T-helper 2 cell treated with Interferon-gamma antibody and Interleukin-4, amounts not matched to agents 5 μg/mL and 100 μg/mL, for 36 hours (primary cell): ENCODE measurements at regions not wholly inside any gene's neighbourhood (a gene's known extent, or its start where the extent isn't known, plus 50 kb on each side); places are given as distances from the start of the nearest gene placed in this dataset.

Experiments used
- DNase-seq: peaks from one replicate; pipeline ENCODE4 v3.0.0; 2021; ENCODE audit warnings: low spot score
- H3K27ac Mint-ChIP-seq: one replicate; pipeline ENCODE4 v1.8.0; 2021; ENCODE audit warnings: mild to moderate bottlenecking, mixed read lengths
- H3K27me3 Mint-ChIP-seq: one replicate; pipeline ENCODE4 v1.8.0; 2021; ENCODE audit warnings: low read depth, mixed read lengths
- H3K36me3 Mint-ChIP-seq: one replicate; pipeline ENCODE4 v1.8.0; 2021; ENCODE audit warnings: low read depth, mixed read lengths
- H3K4me1 Mint-ChIP-seq: one replicate; pipeline ENCODE4 v1.8.0; 2021; ENCODE audit warnings: low read depth, mixed read lengths
- H3K4me3 Mint-ChIP-seq: one replicate; pipeline ENCODE4 v1.8.0; 2022; ENCODE audit warnings: mild to moderate bottlenecking, moderate library complexity, mixed read lengths
- H3K9me3 Mint-ChIP-seq: one replicate; pipeline ENCODE4 v1.8.0; 2021; ENCODE audit warnings: mixed read lengths

DNA sequence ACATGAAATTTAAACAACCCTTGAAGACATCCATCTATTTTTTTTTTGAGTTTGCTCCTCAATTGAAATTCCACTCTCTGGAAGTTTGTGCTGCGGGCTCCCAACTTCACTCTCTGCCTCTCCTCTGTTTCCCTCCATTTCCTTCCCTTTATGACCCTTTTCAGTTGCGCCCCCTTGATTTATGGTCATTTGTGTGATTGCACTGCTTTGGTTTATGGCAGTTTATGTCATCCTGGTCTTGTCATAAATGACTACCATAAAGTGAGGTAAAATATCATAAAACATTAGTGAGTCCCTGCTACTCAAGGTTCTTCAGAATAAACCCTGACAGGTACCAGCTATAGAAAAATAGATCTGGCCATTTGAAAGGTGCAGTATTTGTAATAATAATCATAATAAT is 348.3 kb upstream of the ZFP64 start:
- peaks cover 3% of the 10 kb centered on the region for H3K9me3 Mint-ChIP-seq
- no peak for DNase-seq

DNA sequence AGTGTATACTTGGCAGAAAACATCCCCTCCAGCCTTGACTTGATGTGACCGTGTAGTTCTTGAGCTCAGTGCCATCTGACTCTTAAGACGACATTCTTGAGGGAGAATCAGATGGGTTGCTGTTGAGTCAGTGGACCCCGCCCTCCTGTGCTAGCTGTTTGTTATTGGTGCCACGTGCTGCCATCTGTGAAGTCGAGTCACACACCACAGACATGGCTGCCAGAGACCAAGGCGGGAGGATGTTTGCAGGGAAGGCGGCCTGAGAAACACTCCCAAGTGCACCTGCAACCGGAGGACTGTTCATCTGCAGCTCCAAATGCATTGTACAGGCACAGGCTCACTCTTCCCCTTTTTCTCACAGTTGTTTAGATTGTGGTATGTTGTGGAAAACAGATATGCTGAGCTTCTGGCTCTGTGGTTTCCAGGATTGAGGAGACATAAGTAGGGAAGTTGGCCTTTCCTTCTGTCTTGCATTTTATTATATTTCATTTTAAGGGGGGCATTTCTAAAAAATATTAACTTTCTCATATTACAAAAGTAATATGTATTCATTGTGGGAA is 345.3 kb upstream of the ZFP64 start:
- no peak for DNase-seq
- no peaks in the 10 kb centered on the region for H3K27me3 Mint-ChIP-seq
- H3K4me3 Mint-ChIP-seq, result no peak overlapping the region
- H3K36me3 Mint-ChIP-seq, result no peaks in the 10 kb centered on the region
- H3K4me1 Mint-ChIP-seq, result no peaks in the 10 kb centered on the region
- peaks cover under 1% of the 10 kb centered on the region for H3K9me3 Mint-ChIP-seq
- H3K27ac Mint-ChIP-seq, result no peak overlapping the region

More for the DNA sequence above, 348.3 kb upstream of the ZFP64 start:
- Mint-ChIP-seq H3K36me3 (no peaks in the 10 kb centered on the region), H3K4me1 (no peaks in the 10 kb centered on the region), H3K4me3 (no peak overlapping the region), H3K27ac (no peak overlapping the region), H3K27me3 (no peaks in the 10 kb centered on the region)

DNA sequence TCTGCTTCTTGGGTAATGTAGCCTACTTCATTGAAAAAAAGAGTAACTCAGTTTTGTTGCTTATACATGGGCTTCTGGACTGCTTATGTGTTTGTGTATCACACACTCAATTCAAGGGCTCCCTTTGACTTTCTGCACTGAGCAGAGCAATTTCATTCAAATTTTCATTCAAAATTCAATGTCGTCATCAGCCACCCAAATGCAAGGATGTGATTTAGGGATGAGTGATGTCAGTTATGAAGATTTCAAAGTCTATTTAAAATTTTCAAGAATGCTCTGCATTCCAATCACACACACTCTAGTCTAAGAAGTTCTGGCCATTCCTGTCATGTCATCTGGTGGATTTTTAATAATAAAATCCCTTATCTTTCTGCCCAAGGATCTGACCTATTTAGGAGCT is 344.5 kb upstream of the ZFP64 start:
- Mint-ChIP-seq H3K4me3 (no peak overlapping the region), H3K27me3 (no peaks in the 10 kb centered on the region), H3K27ac (no peak overlapping the region), H3K9me3 (peaks cover 6% of the 10 kb centered on the region), H3K4me1 (no peaks in the 10 kb centered on the region), H3K36me3 (no peaks in the 10 kb centered on the region)
- DNase-seq, result no peak

DNA sequence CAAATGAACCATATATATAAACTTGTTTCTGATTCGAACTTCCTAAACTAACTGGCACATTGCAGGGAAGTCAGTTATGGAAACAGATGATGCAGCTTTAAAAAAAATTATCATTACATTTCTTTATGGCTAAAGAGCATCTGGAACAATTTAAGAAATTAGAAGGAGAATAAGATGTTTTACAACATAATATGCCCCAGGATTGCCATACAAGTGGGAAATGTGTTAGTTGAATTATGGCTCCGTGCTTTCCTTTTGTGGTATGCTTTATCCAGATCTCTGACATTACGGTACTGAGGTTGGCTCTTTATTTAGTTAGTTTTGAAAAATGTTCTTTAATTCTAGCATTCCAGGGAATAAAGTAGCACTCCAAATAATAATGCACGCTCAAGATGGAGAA is 343.0 kb upstream of the ZFP64 start:
- no peak for DNase-seq
- Mint-ChIP-seq H3K9me3 (peaks cover 6% of the 10 kb centered on the region), H3K4me1 (no peaks in the 10 kb centered on the region), H3K27ac (no peak overlapping the region), H3K4me3 (no peak overlapping the region), H3K27me3 (no peaks in the 10 kb centered on the region), H3K36me3 (no peaks in the 10 kb centered on the region)

DNA sequence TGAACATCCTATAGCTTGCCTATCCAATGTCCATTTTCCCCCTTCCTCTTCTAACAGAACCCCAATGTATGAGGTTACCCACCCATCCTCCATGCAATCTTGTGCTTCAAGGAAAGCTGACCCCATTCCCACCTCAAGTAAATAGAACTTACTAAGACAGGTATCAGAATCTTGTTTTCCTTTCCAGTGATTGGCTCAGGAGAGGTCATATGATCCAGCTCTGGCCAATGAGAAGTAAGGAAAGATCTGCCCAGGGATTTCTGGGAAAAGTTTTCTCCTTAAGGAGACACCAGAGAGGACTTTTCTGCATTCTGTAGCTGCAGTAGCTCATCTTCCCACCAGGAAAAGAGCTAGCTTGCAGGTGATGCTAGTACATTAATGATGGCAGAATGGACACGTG is 341.8 kb upstream of the ZFP64 start:
- H3K4me1 Mint-ChIP-seq, result no peaks in the 10 kb centered on the region
- no peak overlapping the region for H3K27ac Mint-ChIP-seq
- H3K9me3 Mint-ChIP-seq, result peaks cover 6% of the 10 kb centered on the region
- no peak overlapping the region for H3K4me3 Mint-ChIP-seq
- H3K36me3 Mint-ChIP-seq, result no peaks in the 10 kb centered on the region
- no peak for DNase-seq
- H3K27me3 Mint-ChIP-seq, result no peaks in the 10 kb centered on the region

DNA sequence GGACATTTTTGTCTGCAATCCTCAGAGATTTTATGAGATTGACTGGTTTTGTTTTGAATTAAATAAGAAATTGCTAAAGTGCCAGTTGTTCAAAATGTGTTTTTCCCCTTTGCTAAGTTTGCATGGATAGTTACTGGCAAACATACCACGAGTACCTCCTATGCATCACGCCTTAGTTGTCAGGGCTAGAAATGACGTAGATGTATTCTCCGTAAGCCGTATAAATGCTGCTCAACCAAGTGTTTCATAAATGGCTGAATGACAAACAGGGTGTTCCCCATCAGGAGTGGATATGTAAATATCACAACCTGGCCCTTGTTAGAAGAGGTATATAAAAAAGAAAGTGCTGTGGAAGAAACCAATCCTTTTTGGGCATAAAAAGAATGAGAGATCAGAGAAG is 341.1 kb upstream of the ZFP64 start:
- peaks cover 6% of the 10 kb centered on the region for H3K9me3 Mint-ChIP-seq
- H3K36me3 Mint-ChIP-seq, result no peaks in the 10 kb centered on the region
- H3K4me3 Mint-ChIP-seq, result no peak overlapping the region
- no peak overlapping the region for H3K27ac Mint-ChIP-seq
- DNase-seq, result no peak
- H3K27me3 Mint-ChIP-seq, result no peaks in the 10 kb centered on the region
- no peaks in the 10 kb centered on the region for H3K4me1 Mint-ChIP-seq

DNA sequence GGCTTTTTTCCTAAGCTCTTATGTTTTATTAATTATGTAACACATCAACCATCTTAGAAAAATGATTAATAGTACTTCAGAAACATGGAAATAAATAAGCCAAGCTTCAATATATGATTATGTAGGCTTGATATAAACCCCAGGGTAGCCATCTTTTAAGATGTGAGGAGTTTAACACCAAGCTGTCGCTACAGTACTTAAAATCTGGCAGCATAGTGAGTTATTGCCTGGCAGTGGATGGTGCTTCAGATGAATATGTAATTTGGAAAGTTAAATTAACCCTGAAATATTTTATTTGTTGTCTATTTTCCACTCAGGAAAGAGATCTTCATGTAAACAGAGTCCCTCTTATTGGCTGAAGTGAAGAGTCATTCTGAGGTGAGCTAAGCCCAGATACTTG is 339.0 kb upstream of the ZFP64 start:
- H3K27me3 Mint-ChIP-seq, result no peaks in the 10 kb centered on the region
- no peak for DNase-seq
- no peak overlapping the region for H3K27ac Mint-ChIP-seq
- no peaks in the 10 kb centered on the region for H3K4me1 Mint-ChIP-seq
- no peaks in the 10 kb centered on the region for H3K36me3 Mint-ChIP-seq
- peaks cover 6% of the 10 kb centered on the region for H3K9me3 Mint-ChIP-seq
- no peak overlapping the region for H3K4me3 Mint-ChIP-seq

DNA sequence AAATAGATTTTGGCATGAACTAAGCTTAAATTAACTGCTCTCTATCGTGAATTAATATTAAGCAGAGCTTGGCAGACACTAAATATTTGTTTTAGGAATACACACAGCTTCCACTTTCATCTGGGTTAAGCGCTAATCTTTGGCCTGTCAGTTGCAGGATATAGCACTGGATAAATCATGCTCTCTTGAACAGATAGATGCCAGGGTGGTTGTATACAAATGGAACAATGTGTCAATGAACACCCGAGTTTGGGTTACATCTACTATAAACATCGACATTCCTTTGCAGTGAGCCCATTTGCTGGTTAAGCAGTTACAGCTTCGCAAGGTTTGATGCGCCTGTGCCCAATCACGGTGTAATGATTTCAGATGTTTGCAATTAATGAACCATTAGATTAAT is 338.2 kb upstream of the ZFP64 start:
- Mint-ChIP-seq H3K27ac (no peak overlapping the region), H3K9me3 (peaks cover 6% of the 10 kb centered on the region), H3K4me3 (no peak overlapping the region), H3K4me1 (no peaks in the 10 kb centered on the region), H3K36me3 (no peaks in the 10 kb centered on the region), H3K27me3 (no peaks in the 10 kb centered on the region)
- no peak for DNase-seq

DNA sequence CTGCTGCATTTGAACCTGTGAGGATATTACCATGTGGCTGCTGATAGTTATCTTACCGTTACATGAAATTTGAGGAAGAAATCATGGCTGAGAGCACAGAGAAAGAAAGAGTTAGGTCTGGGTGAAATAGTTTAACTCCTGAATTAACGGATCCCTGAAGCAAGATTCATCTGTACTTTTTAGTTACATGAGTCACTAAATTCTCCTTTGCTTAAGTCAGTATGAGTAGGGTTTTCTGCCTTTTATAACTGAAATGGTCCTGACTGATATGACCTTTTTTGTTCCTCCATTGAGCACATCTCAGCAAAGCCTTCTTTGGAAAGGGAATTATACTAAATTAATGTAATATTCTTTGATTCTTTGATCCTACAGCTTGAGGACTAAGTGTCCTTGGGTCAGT is 333.3 kb upstream of the ZFP64 start:
- Mint-ChIP-seq H3K4me3 (no peak overlapping the region), H3K36me3 (no peaks in the 10 kb centered on the region), H3K27me3 (no peaks in the 10 kb centered on the region), H3K9me3 (no peaks in the 10 kb centered on the region), H3K27ac (no peak overlapping the region), H3K4me1 (no peaks in the 10 kb centered on the region)
- no peak for DNase-seq

DNA sequence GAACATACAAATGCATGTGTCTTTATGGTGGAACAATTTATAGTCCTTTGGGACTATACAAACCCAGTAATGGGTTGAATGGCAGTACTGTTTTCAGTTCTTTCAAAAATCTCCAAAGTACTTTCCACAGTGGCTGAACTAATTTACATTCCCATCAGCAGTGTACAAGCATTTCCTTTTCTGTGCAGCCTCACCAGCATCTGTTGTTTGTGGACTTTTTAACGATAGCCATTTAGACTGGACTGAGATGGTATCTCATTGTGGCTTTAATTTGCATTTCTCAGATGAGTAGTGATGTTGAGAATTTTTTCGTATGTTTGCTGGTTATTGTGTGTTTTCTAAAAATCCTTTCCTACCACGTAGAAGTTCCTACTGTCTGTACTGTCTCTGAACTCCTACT is 327.2 kb upstream of the ZFP64 start:
- DNase-seq, result no peak
- H3K36me3 Mint-ChIP-seq, result no peaks in the 10 kb centered on the region
- H3K9me3 Mint-ChIP-seq, result no peaks in the 10 kb centered on the region
- no peaks in the 10 kb centered on the region for H3K4me1 Mint-ChIP-seq
- H3K27ac Mint-ChIP-seq, result no peak overlapping the region
- no peak overlapping the region for H3K4me3 Mint-ChIP-seq
- no peaks in the 10 kb centered on the region for H3K27me3 Mint-ChIP-seq

DNA sequence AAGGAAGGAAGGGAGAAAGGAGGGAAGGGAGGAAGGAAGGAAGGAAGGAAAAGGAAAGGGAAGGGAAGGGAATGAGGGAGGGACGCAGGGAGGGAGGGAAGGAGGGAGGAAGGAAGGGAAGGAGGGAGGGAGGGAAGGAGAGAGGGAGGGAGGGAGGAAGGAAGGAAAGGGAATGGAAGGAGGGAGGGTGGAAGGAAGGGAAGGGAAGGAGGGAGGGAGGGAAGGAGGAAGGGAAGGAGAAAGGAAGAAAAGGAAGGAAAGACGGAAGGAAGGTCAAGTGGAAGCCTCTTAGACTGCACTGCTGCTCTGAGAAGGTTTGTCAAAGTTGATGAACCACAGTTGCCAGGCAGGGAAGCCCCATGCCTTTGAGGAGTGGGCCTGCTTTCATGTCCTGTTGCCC is 324.3 kb upstream of the ZFP64 start:
- no peaks in the 10 kb centered on the region for H3K27me3 Mint-ChIP-seq
- no peak for DNase-seq
- no peak overlapping the region for H3K27ac Mint-ChIP-seq
- H3K4me3 Mint-ChIP-seq, result no peak overlapping the region
- H3K9me3 Mint-ChIP-seq, result no peaks in the 10 kb centered on the region
- no peaks in the 10 kb centered on the region for H3K4me1 Mint-ChIP-seq
- H3K36me3 Mint-ChIP-seq, result no peaks in the 10 kb centered on the region

DNA sequence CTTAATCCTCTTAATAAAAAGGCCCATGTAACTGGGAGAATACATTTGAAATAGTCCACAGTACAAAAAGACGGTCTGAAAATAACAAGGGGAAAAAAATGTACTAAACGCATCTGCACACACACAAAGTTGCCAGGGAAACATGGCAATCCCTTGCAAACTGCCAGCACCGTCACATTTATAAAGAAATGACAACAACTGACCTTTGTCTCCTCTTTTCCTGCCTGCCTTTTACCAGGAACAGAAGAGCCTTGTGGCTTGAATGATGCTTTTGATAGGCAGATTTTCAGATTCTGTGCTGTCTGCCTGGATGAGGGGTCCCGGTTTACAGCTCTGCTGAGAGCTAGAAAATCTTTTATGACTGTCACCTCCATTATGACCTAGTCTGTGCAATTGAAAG is 308.6 kb upstream of the ZFP64 start:
- H3K4me1 Mint-ChIP-seq, result no peaks in the 10 kb centered on the region
- H3K9me3 Mint-ChIP-seq, result peaks cover 2% of the 10 kb centered on the region
- no peak overlapping the region for H3K4me3 Mint-ChIP-seq
- H3K27me3 Mint-ChIP-seq, result no peaks in the 10 kb centered on the region
- DNase-seq, result no peak
- no peaks in the 10 kb centered on the region for H3K36me3 Mint-ChIP-seq
- H3K27ac Mint-ChIP-seq, result no peak overlapping the region

DNA sequence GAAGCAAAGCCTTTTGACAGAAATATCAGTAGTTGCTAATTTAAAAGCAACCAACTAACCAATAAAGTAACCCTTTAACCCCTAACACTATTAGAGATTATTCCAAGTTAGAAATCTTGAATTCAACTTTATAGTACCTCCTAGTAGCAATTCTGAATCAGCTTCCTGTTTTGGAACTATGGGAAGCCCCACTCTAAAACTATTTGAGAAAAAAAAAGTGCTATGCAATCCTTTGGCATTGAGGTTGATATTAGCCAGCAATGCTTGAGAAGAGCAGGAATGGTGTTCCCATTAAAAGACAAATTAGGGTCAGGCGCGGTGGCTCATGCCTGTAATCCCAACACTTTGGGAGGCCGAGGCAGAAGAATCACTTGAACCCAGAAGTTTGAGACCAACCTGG is 306.2 kb upstream of the ZFP64 start:
- no peaks in the 10 kb centered on the region for H3K36me3 Mint-ChIP-seq
- no peak for DNase-seq
- H3K4me3 Mint-ChIP-seq, result no peak overlapping the region
- no peak overlapping the region for H3K27ac Mint-ChIP-seq
- peaks cover 2% of the 10 kb centered on the region for H3K4me1 Mint-ChIP-seq
- no peaks in the 10 kb centered on the region for H3K9me3 Mint-ChIP-seq
- H3K27me3 Mint-ChIP-seq, result no peaks in the 10 kb centered on the region

DNA sequence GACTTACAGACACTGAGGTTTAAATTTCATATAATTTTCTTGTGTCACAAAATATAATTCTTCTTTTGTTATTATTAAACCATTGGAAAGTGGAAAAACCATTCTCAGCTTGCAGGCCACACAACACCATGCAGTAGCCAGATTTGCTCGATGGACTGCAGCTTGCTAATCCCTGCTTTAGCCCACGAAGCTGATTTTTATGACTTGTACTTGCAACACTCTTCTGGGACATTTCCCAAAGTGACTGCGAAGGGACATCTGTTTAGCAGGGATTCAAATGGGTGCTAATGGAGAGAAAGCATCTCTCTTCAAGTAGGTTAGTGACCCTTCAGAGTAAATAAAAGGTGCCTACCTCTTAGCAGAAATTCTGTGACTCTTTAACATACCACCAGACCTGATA is 304.6 kb upstream of the ZFP64 start:
- Mint-ChIP-seq H3K4me1 (peaks cover 2% of the 10 kb centered on the region), H3K36me3 (no peaks in the 10 kb centered on the region), H3K27ac (no peak overlapping the region), H3K9me3 (no peaks in the 10 kb centered on the region), H3K27me3 (no peaks in the 10 kb centered on the region), H3K4me3 (no peak overlapping the region)
- DNase-seq, result no peak

DNA sequence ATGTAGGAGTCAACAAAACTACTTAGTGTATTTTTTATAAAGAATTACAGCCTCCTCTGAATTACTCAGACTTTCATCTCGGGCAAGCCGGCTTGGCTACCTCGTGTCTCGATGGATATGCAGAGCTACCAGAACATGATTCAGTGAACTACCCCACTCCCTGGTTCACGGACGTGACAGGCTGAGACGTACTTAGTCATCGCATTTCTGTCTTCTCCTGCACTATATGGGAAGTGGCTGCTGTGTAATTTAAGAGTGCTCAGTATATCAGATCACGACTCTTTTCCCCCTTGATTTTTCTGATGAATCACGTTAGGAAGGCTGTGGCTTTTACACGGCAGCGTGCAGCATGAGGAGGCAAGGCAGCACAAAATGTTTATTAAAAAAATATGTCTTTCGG is 302.7 kb upstream of the ZFP64 start:
- H3K4me3 Mint-ChIP-seq, result no peak overlapping the region
- DNase-seq, result peak; percentile 45

More for the DNA sequence above, 302.7 kb upstream of the ZFP64 start:
- Mint-ChIP-seq H3K36me3 (no peaks in the 10 kb centered on the region), H3K9me3 (no peaks in the 10 kb centered on the region), H3K4me1 (peaks cover 2% of the 10 kb centered on the region), H3K27ac (no peak overlapping the region), H3K27me3 (no peaks in the 10 kb centered on the region)
